ENCODE measurements at regions not wholly inside any gene's neighbourhood (a gene's known extent, or its start where the extent isn't known, plus 50 kb on each side); places are given as distances from the start of the nearest gene placed in this dataset.

GRCh38 chr14:81728447-81728846, 194.8 kb upstream of the SEL1L start (continued):
- TF ChIP-seq ZNF462 (CRISPR knock-in tag; IDR thresholded peaks at IDR 0.05) = no peak
- no peak for TF ChIP-seq ZNF331 (CRISPR knock-in tag; IDR thresholded peaks at IDR 0.05; ENCODE audit: low read depth)
- no peak for TF ChIP-seq NANOG (IDR thresholded peaks at IDR 0.05; ENCODE audit: borderline replicate concordance)
- no peak for TF ChIP-seq EZH2phosphoT487 (IDR thresholded peaks at IDR 0.05; ENCODE audit: unreplicated experiment)
- no peak for TF ChIP-seq ZNF114 (CRISPR knock-in tag; IDR thresholded peaks at IDR 0.05)

GRCh38 chr14:81729622-81730021, 196.0 kb upstream of the SEL1L start:
- Mint-ChIP-seq H3K27me3 (ENCODE audit: insufficient read depth, low read depth, poor library complexity) (no peaks in the 10 kb centered on the region), H3K4me3 (no peak overlapping the region), H3K36me3 (ENCODE audit: low read depth) (peaks cover 2% of the 10 kb centered on the region; the same call in 2 of the 3 replicates), H3K9me3 (peaks cover 81% of the 10 kb centered on the region), H3K27ac (no peak overlapping the region), H3K4me1 (no peaks in the 10 kb centered on the region)
- no peak overlapping the region for H2AFZ ChIP-seq
- no peaks in the 10 kb centered on the region for H3K36me3 ChIP-seq (ENCODE audit: insufficient read depth)
- no peaks in the 10 kb centered on the region; the same call in 1 of the 2 replicates for H3K9me2 ChIP-seq (ENCODE audit: insufficient read depth)
- no peak overlapping the region for H3K4me3 ChIP-seq
- no peaks in the 10 kb centered on the region for H3F3A ChIP-seq (replicated peaks; ENCODE audit: low read depth)
- H3K4me1 ChIP-seq (ENCODE audit: insufficient read depth) = no peaks in the 10 kb centered on the region
- DNase-seq (ENCODE audit: low spot score) (no peak), ATAC-seq (no peak)
- H3K79me2 ChIP-seq (replicated peaks; ENCODE audit: insufficient read depth) = no peaks in the 10 kb centered on the region
- H3K27ac ChIP-seq (ENCODE audit: low read depth) = no peak overlapping the region
- H3K27me3 ChIP-seq (ENCODE audit: insufficient read depth) = no peaks in the 10 kb centered on the region
- H4K20me1 ChIP-seq (replicated peaks; ENCODE audit: insufficient read depth) = no peaks in the 10 kb centered on the region
- no peak overlapping the region for H3K4me2 ChIP-seq
- TF ChIP-seq POLR2AphosphoS5 (IDR thresholded peaks at IDR 0.05; ENCODE audit: low read depth) = no peak
- no peak for TF ChIP-seq ETS1 (IDR thresholded peaks at IDR 0.05)
- TF ChIP-seq ZNF462 (CRISPR knock-in tag; IDR thresholded peaks at IDR 0.05) = no peak

Data from GM23338 (cell line).